Kidney (tissue), 13 donors: ENCODE measurements at regions not wholly inside any gene's neighbourhood (a gene's known extent, or its start where the extent isn't known, plus 50 kb on each side); places are given as distances from the start of the nearest gene placed in this dataset.

Experiments used
- DNase-seq, 5 donors: peaks; one replicate each; pipeline ENCODE4 v3.0.0-alpha.2; 2013 to 2020
- FAIRE-seq: peaks from 2 replicates; lab custom pipeline; 2012; peaks lifted over from hg19 to GRCh38; lab: Jason Lieb, UNC
- H3K27ac ChIP-seq, 2 donors: one replicate each; pipeline ENCODE4 v1.7.0; 2013; ENCODE audit warnings: low read depth in 2 of 2, low read length in 2 of 2, inconsistent platforms in 1 of 2
- H3K27me3 ChIP-seq: one replicate; pipeline ENCODE4 v1.7.1; 2013; ENCODE audit warnings: low read length, inconsistent platforms; ENCODE audit not compliant: control insufficient read depth, insufficient read depth
- H3K36me3 ChIP-seq, 3 donors: one replicate each; pipeline versions ENCODE4 v1.7.0 to v1.7.1; 2013; ENCODE audit warnings: low read length in 3 of 3, control low read depth in 1 of 3, inconsistent platforms in 1 of 3; ENCODE audit not compliant: insufficient read depth in 3 of 3, control insufficient read depth in 2 of 3
- H3K4me1 ChIP-seq, 3 donors: one replicate each; pipeline versions ENCODE4 v1.7.0 to v1.7.1; 2013; ENCODE audit warnings: low read length in 3 of 3, inconsistent platforms in 1 of 3, low read depth in 1 of 3; ENCODE audit not compliant: control insufficient read depth in 2 of 3, insufficient read depth in 2 of 3
- H3K4me3 ChIP-seq, 3 donors: one replicate each; pipeline versions ENCODE4 v1.7.0 to v1.8.1; 2013; ENCODE audit warnings: low read length in 3 of 3, control low read depth in 1 of 3, inconsistent platforms in 1 of 3
- H3K9ac ChIP-seq, 3 donors: one replicate each; pipeline versions ENCODE4 v1.7.0 to v1.7.1; 2013; ENCODE audit warnings: low read length in 3 of 3, control low read depth in 1 of 3, inconsistent platforms in 1 of 3
- H3K9me3 ChIP-seq, 3 donors: one replicate each; pipeline versions ENCODE4 v1.7.0 to v1.7.1; 2013; ENCODE audit warnings: low read length in 3 of 3, control low read depth in 1 of 3, inconsistent platforms in 1 of 3; ENCODE audit not compliant: control insufficient read depth in 2 of 3, insufficient read depth in 1 of 3
- CTCF ChIP-seq: IDR thresholded peaks from 3 replicates; pipeline ENCODE4 v1.5.1; 2012; ENCODE audit warnings: mild to moderate bottlenecking, moderate library complexity, borderline replicate concordance; ENCODE audit not compliant: insufficient read depth; ENCODE audit errors: extremely low read depth
- intact Hi-C: fragments of 100-400 bp; cut with DNase I; formaldehyde crosslinking; loops from one replicate; pipeline ENCODE4 v1.11.1; 2022
- donor health status: control.
- donor health status: control.
- donor health status: control.
- donor health status: control.
- donor health status: control.
- donor health status: DM: yes; HTN: yes; CAD: no.
- donor health status: Normal renal cell carcinoma (clear cell type).

- DNase-seq (no peak), FAIRE-seq (no peak)
- H3K27ac ChIP-seq: no peak overlapping the region
- no peaks in the 10 kb centered on the region for H3K36me3 ChIP-seq
- H3K4me3 ChIP-seq: no peak overlapping the region
- no peaks in the 10 kb centered on the region for H3K27me3 ChIP-seq
- no peak overlapping the region for H3K9ac ChIP-seq
- no peak for TF ChIP-seq CTCF
- H3K9me3 ChIP-seq: no peaks in the 10 kb centered on the region
- intact Hi-C loops: no loop called here
- H3K4me1 ChIP-seq: no peaks in the 10 kb centered on the region
These were observed 207.1 kb upstream of the PTGFR start for GRCh38 chr1:78283691-78284090.

DNA sequence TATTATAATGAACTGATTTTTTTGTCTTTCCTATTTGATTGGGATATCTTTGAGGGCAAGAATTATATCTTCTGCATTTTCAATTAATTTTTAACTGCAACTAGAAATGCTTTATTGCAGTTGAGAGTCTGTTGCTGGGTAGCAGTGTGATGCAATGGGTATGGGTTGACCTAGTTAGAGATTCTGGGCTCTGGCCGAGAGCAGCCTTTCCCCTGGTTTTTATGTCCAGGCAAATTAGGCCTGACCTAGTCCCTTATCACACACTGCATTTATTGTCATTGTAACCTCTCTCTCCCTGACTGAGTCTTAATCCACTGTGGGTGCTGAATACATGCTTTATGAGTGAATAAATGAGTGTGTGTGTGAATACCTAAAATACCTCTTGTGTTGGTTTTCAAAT lies 206.4 kb upstream of the PTGFR start:
- H3K9ac ChIP-seq: no peak overlapping the region
- H3K27ac ChIP-seq: no peak overlapping the region
- TF ChIP-seq CTCF: no peak
- H3K27me3 ChIP-seq: no peaks in the 10 kb centered on the region
- no peaks in the 10 kb centered on the region for H3K4me1 ChIP-seq
- DNase-seq: no peak
- FAIRE-seq: no peak
- H3K9me3 ChIP-seq: no peaks in the 10 kb centered on the region
- intact Hi-C loops: no loop called here
- no peaks in the 10 kb centered on the region for H3K36me3 ChIP-seq
- H3K4me3 ChIP-seq: no peak overlapping the region

DNA sequence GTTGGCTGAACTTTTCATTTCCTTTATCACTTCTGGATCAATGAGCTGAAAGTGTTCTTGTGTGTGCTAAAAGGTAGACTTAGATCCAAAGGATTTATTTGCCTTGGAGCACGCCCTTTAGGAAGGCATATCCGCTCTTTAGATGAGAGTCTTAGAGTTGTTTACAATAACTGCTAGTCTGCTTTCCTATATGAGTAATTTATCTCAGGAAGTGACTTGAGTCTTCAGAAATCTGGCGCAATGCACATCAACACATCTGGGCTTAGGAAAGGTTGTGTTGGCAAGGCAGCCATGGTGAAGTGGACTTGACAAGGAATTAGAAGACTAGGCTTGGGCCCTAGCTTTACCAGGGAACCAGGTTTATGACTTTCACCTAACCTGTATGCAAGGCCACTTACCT lies 204.1 kb upstream of the PTGFR start:
- DNase-seq (no peak), FAIRE-seq (no peak)
- no peak for TF ChIP-seq CTCF
- Histone ChIP-seq H3K4me3 (no peak overlapping the region), H3K9ac (no peak overlapping the region), H3K9me3 (no peaks in the 10 kb centered on the region), H3K27ac (no peak overlapping the region), H3K36me3 (no peaks in the 10 kb centered on the region), H3K27me3 (no peaks in the 10 kb centered on the region), H3K4me1 (no peaks in the 10 kb centered on the region)
- intact Hi-C loops: no loop called here

GRCh38 chr1:78289603-78290002 lies 201.2 kb upstream of the PTGFR start:
- Histone ChIP-seq H3K27me3 (no peaks in the 10 kb centered on the region), H3K36me3 (no peaks in the 10 kb centered on the region), H3K4me3 (no peak overlapping the region), H3K9me3 (no peaks in the 10 kb centered on the region), H3K4me1 (no peaks in the 10 kb centered on the region), H3K9ac (no peak overlapping the region), H3K27ac (no peak overlapping the region)
- TF ChIP-seq CTCF: no peak
- DNase-seq (no peak), FAIRE-seq (no peak)
- intact Hi-C loops: no loop called here
